DND-41 (cell line): ENCODE measurements at regions not wholly inside any gene's neighbourhood (a gene's known extent, or its start where the extent isn't known, plus 50 kb on each side); places are given as distances from the start of the nearest gene placed in this dataset.

Source experiments
- ATAC-seq: fragments of 200-7000 bp; cut with Tn5 transposase; 3 replicates; pipeline ENCODE4 v1.9.1; 2021; ENCODE audit warnings: low read depth; ENCODE audit not compliant: insufficient read depth
- DNase-seq: peaks from one replicate; pipeline ENCODE4 v3.0.0-alpha.2; 2020
- H2AFZ ChIP-seq: 2 replicates; pipeline ENCODE4 v1.6.0; 2012; ENCODE audit warnings: low read depth, low read length
- H3K27ac ChIP-seq: 2 replicates; pipeline ENCODE4 v1.5.1; 2012; ENCODE audit warnings: low read length, inconsistent platforms
- H3K27me3 ChIP-seq: fragments of 200-600 bp; sonication (generic); 2 replicates; pipeline ENCODE4 v1.6.0; 2012; ENCODE audit warnings: low read length, mild to moderate bottlenecking, inconsistent platforms; ENCODE audit not compliant: insufficient read depth, poor library complexity
- H3K36me3 ChIP-seq: 2 replicates; pipeline ENCODE4 v1.5.1; 2012; ENCODE audit warnings: low read length, inconsistent platforms; ENCODE audit not compliant: insufficient read depth
- H3K4me1 ChIP-seq: 2 replicates; pipeline ENCODE4 v1.5.1; 2012; ENCODE audit warnings: mild to moderate bottlenecking, low read length; ENCODE audit not compliant: insufficient read depth
- H3K4me2 ChIP-seq: 2 replicates; pipeline ENCODE4 v1.6.0; 2012; ENCODE audit warnings: mild to moderate bottlenecking, moderate library complexity, low read length, inconsistent platforms; ENCODE audit not compliant: insufficient read depth
- H3K4me3 ChIP-seq, 2 experiments: fragments of 200-600 bp in 1 of 2; shearing (Covaris generic) in 1 of 2; 2 replicates each; pipeline ENCODE4 v1.5.1; 2012 to 2016; ENCODE audit warnings: inconsistent platforms in 2 of 2, low read length in 2 of 2, mild to moderate bottlenecking in 2 of 2, low read depth in 1 of 2, moderate library complexity in 1 of 2
- H3K79me2 ChIP-seq: 2 replicates; pipeline ENCODE4 v1.6.0; 2012; ENCODE audit warnings: low read length, inconsistent platforms; ENCODE audit not compliant: insufficient read depth
- H3K9ac ChIP-seq: 2 replicates; pipeline ENCODE4 v1.6.0; 2012; ENCODE audit warnings: low read depth, mild to moderate bottlenecking, inconsistent platforms, low read length, moderate library complexity
- H3K9me3 ChIP-seq: 2 replicates; pipeline ENCODE4 v1.5.1; 2012; ENCODE audit warnings: low read length, moderate library complexity, mild to moderate bottlenecking, inconsistent platforms; ENCODE audit not compliant: insufficient read depth, severe bottlenecking
- H4K20me1 ChIP-seq: 2 replicates; pipeline ENCODE4 v1.6.0; 2012; ENCODE audit warnings: low read length; ENCODE audit not compliant: insufficient read depth
- CTCF ChIP-seq: IDR thresholded peaks from 2 replicates; pipeline ENCODE4 v1.5.1; 2012; ENCODE audit warnings: borderline replicate concordance, low read length, moderate library complexity, mild to moderate bottlenecking; ENCODE audit not compliant: poor library complexity, severe bottlenecking; ENCODE audit errors: extremely low read depth
- EZH2 ChIP-seq: IDR thresholded peaks from 3 replicates; pipeline ENCODE4 v1.6.1; 2012; ENCODE audit warnings: borderline replicate concordance, low read depth, mild to moderate bottlenecking, moderate library complexity, low read length, inconsistent platforms; ENCODE audit not compliant: severe bottlenecking

- DNase-seq (no peak), ATAC-seq (no peak)
- H3K4me3 ChIP-seq: no peak overlapping the region
- H3K36me3 ChIP-seq: no peaks in the 10 kb centered on the region
- H3K27ac ChIP-seq: no peak overlapping the region
- H3K4me1 ChIP-seq: no peaks in the 10 kb centered on the region
- TF ChIP-seq CTCF (no peak), EZH2 (no peak)
- H3K9ac ChIP-seq: no peak overlapping the region
- H2AFZ ChIP-seq: no peak overlapping the region
- no peaks in the 10 kb centered on the region for H3K9me3 ChIP-seq
- H3K27me3 ChIP-seq: no peaks in the 10 kb centered on the region
- no peaks in the 10 kb centered on the region for H4K20me1 ChIP-seq
- no peak overlapping the region for H3K4me2 ChIP-seq
- H3K79me2 ChIP-seq: no peaks in the 10 kb centered on the region
Observed at GRCh38 chr10:111275091-111275490, 198.3 kb downstream of the ADRA2A start.

GRCh38 chr10:111277661-111278060 lies 200.8 kb downstream of the ADRA2A start:
- H3K27me3 ChIP-seq: no peaks in the 10 kb centered on the region
- no peaks in the 10 kb centered on the region for H3K79me2 ChIP-seq
- no peak overlapping the region for H2AFZ ChIP-seq
- TF ChIP-seq CTCF: no peak
- no peak for TF ChIP-seq EZH2
- no peak for DNase-seq
- H3K4me3 ChIP-seq: no peak overlapping the region
- H3K36me3 ChIP-seq: no peaks in the 10 kb centered on the region
- H3K4me2 ChIP-seq: no peak overlapping the region
- H3K9ac ChIP-seq: no peak overlapping the region
- ATAC-seq: no peak
- no peak overlapping the region for H3K27ac ChIP-seq
- H3K9me3 ChIP-seq: no peaks in the 10 kb centered on the region
- H4K20me1 ChIP-seq: no peaks in the 10 kb centered on the region
- no peaks in the 10 kb centered on the region for H3K4me1 ChIP-seq

- Histone ChIP-seq H3K4me1 (no peaks in the 10 kb centered on the region), H3K79me2 (no peaks in the 10 kb centered on the region), H3K4me2 (no peak overlapping the region), H3K27ac (no peak overlapping the region), H3K4me3 (no peak overlapping the region), H3K9me3 (no peaks in the 10 kb centered on the region), H2AFZ (no peak overlapping the region), H4K20me1 (no peaks in the 10 kb centered on the region), H3K27me3 (no peaks in the 10 kb centered on the region), H3K9ac (no peak overlapping the region), H3K36me3 (no peaks in the 10 kb centered on the region)
- TF ChIP-seq CTCF: no peak
- TF ChIP-seq EZH2: no peak
- DNase-seq (no peak), ATAC-seq (no peak)
Observed at GRCh38 chr10:111278266-111278665, 201.4 kb downstream of the ADRA2A start.

- Histone ChIP-seq H3K4me2 (no peak overlapping the region), H3K27me3 (no peaks in the 10 kb centered on the region), H3K27ac (no peak overlapping the region), H3K4me3 (no peak overlapping the region), H3K79me2 (no peaks in the 10 kb centered on the region), H3K4me1 (no peaks in the 10 kb centered on the region), H2AFZ (no peak overlapping the region), H3K36me3 (no peaks in the 10 kb centered on the region), H4K20me1 (no peaks in the 10 kb centered on the region), H3K9ac (no peak overlapping the region), H3K9me3 (no peaks in the 10 kb centered on the region)
- ATAC-seq: no peak
- TF ChIP-seq EZH2: no peak
- peak; percentile 25 for TF ChIP-seq CTCF
- DNase-seq: no peak
Observed at GRCh38 chr10:111281516-111281915, 204.7 kb downstream of the ADRA2A start.
